Adipocyte (in vitro differentiated cells): ENCODE measurements at regions not wholly inside any gene's neighbourhood (a gene's known extent, or its start where the extent isn't known, plus 50 kb on each side); places are given as distances from the start of the nearest gene placed in this dataset.

ENCODE experiments used
- DNase-seq: peaks from one replicate; pipeline ENCODE4 v3.0.0-alpha.2; 2015; ENCODE audit warnings: low read depth
- H3K27me3 ChIP-seq: replicated peaks from 2 replicates; pipeline ENCODE4 v1.7.0; 2013; ENCODE audit warnings: mild to moderate bottlenecking, low read length, moderate library complexity; ENCODE audit not compliant: control insufficient read depth, insufficient read depth
- H3K36me3 ChIP-seq: 2 replicates; pipeline ENCODE4 v1.7.0; 2013; ENCODE audit warnings: low read length, mild to moderate bottlenecking, moderate library complexity; ENCODE audit not compliant: control insufficient read depth, insufficient read depth, severe bottlenecking
- H3K4me1 ChIP-seq: 2 replicates; pipeline ENCODE4 v1.7.0; 2013; ENCODE audit warnings: mild to moderate bottlenecking, low read length, moderate library complexity; ENCODE audit not compliant: control insufficient read depth, insufficient read depth
- H3K4me3 ChIP-seq: 2 replicates; pipeline ENCODE4 v1.7.0; 2013; ENCODE audit warnings: mild to moderate bottlenecking, low read length, moderate library complexity
- H3K9ac ChIP-seq: 2 replicates; pipeline ENCODE4 v1.7.0; 2013; ENCODE audit warnings: mild to moderate bottlenecking, low read length, moderate library complexity
- H3K9me3 ChIP-seq: 2 replicates; pipeline ENCODE4 v1.7.0; 2013; ENCODE audit warnings: mild to moderate bottlenecking, low read length, moderate library complexity; ENCODE audit not compliant: control insufficient read depth

DNA sequence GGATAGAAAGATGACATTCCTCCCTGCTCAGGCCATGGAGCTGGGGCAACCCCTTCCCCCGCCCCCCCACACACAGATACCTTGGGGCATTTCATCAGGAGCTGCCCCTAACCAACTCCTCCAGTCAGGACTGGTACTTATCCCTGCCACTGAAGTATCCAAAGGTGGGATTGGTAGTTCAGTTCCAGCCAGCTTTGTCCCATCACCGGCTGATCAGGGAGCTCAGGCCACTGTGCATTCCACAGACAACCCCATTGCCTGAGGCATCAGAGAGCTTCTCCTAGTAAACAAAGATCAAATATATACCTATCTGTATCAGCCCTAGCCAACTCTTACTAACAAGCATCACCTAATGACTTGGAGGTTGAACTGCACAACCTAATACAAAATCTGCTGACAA is 218.2 kb upstream of the FMR1 start:
- H3K9ac ChIP-seq = no peak overlapping the region
- DNase-seq = no peak

DNA sequence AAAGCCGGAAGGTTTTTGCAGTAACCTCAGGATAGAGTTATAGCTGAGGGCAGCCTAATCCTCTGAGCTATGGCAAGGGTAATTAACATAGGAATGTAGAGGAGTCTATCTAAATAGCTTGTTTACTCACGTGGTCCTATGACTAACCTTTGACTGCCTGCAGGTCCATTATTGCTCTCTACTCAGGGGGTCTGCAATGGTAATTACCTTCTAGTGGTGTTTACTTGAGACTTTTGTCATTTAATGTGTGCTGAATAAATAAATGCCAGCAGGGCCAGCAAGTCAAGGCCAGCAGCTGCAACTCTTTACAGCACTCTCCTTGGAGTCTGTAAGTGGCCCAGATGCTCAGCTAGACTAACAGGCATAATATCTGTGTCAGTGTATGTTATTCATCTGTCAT is 212.7 kb upstream of the FMR1 start:
- Histone ChIP-seq H3K9ac (no peak overlapping the region), H3K9me3 (peaks cover 13% of the 10 kb centered on the region), H3K36me3 (no peaks in the 10 kb centered on the region), H3K4me1 (no peaks in the 10 kb centered on the region), H3K4me3 (no peak overlapping the region), H3K27me3 (no peaks in the 10 kb centered on the region)
- no peak for DNase-seq

More for the DNA sequence above, 218.2 kb upstream of the FMR1 start:
- Histone ChIP-seq H3K27me3 (no peaks in the 10 kb centered on the region), H3K9me3 (peaks cover 15% of the 10 kb centered on the region), H3K4me1 (no peaks in the 10 kb centered on the region), H3K4me3 (no peak overlapping the region), H3K36me3 (no peaks in the 10 kb centered on the region)

DNA sequence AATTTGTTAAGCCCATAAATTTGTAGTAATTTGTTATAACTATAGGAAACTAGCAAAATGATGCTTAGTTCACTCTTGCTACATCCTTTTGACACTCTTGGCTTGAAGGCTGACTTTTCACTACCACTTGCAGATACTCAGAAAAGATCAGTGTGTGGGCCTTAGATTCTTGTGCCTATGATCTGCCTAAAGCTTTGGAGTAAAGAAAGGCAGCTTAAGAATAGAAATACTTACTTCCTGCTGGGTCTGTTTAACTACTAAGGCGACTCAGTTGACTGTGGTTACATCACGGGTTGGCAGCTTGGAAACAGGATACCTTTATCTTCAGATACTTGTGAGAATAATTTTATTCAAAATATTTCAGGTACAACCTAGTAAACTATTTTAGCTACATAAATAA is 201.4 kb upstream of the FMR1 start:
- no peaks in the 10 kb centered on the region for H3K27me3 ChIP-seq
- H3K9me3 ChIP-seq = no peaks in the 10 kb centered on the region
- H3K4me1 ChIP-seq = no peaks in the 10 kb centered on the region
- H3K36me3 ChIP-seq = no peaks in the 10 kb centered on the region
- H3K4me3 ChIP-seq = no peak overlapping the region
- DNase-seq = no peak
- no peak overlapping the region for H3K9ac ChIP-seq

DNA sequence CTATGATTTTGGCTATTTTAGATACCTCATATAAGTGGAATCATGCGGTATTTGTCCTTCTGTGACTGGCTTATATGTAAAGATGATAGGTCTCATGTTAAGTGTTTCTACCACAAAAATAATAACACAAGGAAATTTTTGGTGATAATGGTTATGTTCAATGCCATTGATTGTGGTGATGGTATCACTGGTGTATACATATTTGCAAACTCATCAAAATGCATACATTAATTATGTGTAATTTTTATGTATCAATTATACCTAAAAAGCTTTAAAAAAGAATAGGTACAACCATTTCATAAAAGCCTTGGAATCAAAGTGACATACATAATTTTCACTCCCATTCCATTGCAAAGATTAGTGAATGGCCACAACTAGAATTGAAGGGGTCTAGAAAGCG is 178.3 kb upstream of the FMR1 start:
- H3K27me3 ChIP-seq = no peaks in the 10 kb centered on the region
- H3K4me1 ChIP-seq = no peaks in the 10 kb centered on the region
- DNase-seq = no peak
- peaks cover 2% of the 10 kb centered on the region for H3K9me3 ChIP-seq
- H3K36me3 ChIP-seq = no peaks in the 10 kb centered on the region
- H3K9ac ChIP-seq = no peak overlapping the region
- no peak overlapping the region for H3K4me3 ChIP-seq

DNA sequence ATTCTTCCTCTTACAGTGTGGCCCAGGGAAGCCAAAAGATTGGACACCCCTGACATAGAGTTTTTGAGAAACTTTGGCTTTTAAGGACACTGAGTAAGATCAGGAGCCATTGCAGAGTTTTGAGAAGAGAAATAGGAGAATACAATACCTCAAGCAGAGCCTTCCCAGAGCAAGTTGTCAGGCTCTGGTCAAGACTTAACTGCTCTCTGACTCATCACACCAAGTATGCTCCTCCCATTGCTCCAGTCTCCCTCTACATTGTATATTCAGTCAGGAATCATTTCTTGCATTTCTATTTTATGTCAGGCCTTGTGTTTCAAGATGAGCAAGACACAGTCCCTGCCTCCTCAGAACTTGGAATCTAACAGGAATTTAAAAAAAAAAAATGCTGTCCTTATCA is 176.4 kb upstream of the FMR1 start:
- no peak overlapping the region for H3K9ac ChIP-seq
- H3K36me3 ChIP-seq = no peaks in the 10 kb centered on the region
- peaks cover 2% of the 10 kb centered on the region for H3K9me3 ChIP-seq
- no peaks in the 10 kb centered on the region for H3K4me1 ChIP-seq
- H3K4me3 ChIP-seq = no peak overlapping the region
- H3K27me3 ChIP-seq = no peaks in the 10 kb centered on the region
- no peak for DNase-seq

DNA sequence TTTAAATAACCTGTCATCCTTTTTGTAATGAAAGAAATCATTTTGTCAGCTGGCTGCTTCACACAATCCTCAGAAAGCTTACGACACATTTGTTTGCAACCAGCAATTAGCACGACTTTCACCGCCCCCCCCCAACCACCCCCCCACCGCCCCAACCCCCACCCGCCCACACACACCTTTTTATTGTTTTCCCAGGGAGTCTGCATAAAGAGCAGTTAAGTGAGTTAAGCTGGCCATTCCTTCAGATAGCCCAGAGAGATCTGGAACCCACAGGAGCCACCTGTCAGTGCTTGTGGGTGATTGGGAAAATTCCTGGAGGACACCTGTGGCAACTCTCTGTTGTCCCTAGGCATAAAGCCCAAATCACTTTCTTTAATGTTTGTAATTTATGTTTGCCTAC is 175.7 kb upstream of the FMR1 start:
- DNase-seq = no peak
- Histone ChIP-seq H3K4me3 (no peak overlapping the region), H3K9ac (no peak overlapping the region), H3K27me3 (no peaks in the 10 kb centered on the region), H3K9me3 (peaks cover 2% of the 10 kb centered on the region), H3K4me1 (no peaks in the 10 kb centered on the region), H3K36me3 (no peaks in the 10 kb centered on the region)

DNA sequence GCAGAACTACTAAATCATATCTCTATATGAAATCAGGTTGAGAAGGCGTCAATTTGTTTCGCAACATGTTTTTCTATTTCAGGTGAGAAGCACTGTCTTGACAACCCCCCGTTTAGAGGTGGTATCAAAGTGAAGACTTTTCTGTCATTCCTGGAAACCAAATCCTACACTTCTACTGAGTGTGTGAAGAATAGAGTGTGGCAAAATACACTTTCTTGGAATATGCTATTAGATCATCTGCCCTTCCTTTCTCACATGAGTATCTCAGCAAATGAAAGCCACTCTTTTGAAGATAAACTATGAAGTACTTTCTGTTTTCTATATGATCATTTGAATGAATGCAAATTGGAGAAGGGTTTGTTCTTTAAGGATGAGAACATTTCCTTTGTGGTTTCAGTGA is 174.0 kb upstream of the FMR1 start:
- no peak for DNase-seq
- H3K9ac ChIP-seq = no peak overlapping the region
- no peaks in the 10 kb centered on the region for H3K4me1 ChIP-seq
- no peaks in the 10 kb centered on the region for H3K27me3 ChIP-seq
- no peaks in the 10 kb centered on the region for H3K9me3 ChIP-seq
- no peaks in the 10 kb centered on the region for H3K36me3 ChIP-seq
- H3K4me3 ChIP-seq = no peak overlapping the region

DNA sequence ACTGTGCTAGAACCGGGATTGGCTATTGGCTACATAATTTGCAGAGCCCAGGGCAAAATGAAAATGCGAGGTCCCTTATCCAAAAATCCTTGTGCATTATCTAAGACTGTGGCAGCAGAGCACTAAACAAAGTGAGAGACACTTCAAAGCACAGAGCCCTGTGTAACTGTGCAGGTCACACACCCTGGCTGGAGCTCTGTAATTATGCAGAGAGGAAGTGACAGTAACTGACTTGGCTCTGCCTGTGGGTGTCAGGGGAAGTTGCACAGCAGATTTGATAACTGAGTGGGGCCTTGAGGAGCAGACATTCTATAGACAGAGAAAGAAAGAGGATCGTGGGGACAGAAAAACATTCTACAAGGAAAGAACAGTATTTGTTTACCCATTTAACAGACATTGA is 173.5 kb upstream of the FMR1 start:
- no peaks in the 10 kb centered on the region for H3K4me1 ChIP-seq
- no peak for DNase-seq
- H3K27me3 ChIP-seq = no peaks in the 10 kb centered on the region

DNA sequence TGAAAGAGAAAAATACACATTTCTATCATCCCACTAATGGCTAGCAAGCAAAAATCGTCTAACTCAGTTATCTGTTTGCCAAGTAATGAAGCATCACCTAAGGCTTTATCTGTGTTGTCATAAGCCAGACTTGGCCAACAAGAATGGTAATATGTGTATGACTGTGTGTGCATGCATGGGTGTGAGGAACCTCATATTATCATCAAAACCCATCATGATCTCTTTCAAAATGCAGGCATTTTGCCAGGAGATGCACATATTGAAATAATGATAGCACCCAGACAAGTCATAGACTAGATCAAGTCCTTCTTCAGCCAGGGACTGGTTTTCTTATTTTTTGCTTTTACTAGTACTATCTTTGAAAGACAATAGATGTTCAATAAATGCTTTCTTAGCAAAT is 172.5 kb upstream of the FMR1 start:
- H3K9ac ChIP-seq = no peak overlapping the region
- no peaks in the 10 kb centered on the region for H3K36me3 ChIP-seq
- H3K27me3 ChIP-seq = no peaks in the 10 kb centered on the region
- no peaks in the 10 kb centered on the region for H3K4me1 ChIP-seq
- H3K4me3 ChIP-seq = no peak overlapping the region
- no peak for DNase-seq
- no peaks in the 10 kb centered on the region for H3K9me3 ChIP-seq

More for the DNA sequence above, 173.5 kb upstream of the FMR1 start:
- H3K36me3 ChIP-seq = no peaks in the 10 kb centered on the region
- no peaks in the 10 kb centered on the region for H3K9me3 ChIP-seq
- H3K4me3 ChIP-seq = no peak overlapping the region
- H3K9ac ChIP-seq = no peak overlapping the region

DNA sequence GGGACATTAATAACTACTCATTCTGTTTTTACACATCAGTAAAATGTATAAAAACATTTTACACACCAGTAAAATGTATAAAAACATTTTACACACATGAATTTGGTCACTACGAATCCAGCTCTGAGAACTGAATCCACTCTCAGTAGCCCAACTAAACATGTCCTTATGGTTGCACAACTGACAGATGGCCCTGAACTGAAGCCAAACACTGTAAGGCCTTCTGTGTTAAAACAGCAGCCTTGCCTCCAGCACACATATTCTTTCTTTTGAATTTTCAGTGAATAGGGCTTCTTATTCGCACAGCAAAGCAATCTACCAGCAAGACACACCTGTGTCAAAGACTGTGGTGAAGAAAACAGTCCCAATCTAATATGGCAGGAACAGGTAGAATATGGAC is 169.9 kb upstream of the FMR1 start:
- H3K9ac ChIP-seq = no peak overlapping the region
- no peak overlapping the region for H3K4me3 ChIP-seq
- no peak for DNase-seq
- H3K4me1 ChIP-seq = no peaks in the 10 kb centered on the region
- H3K9me3 ChIP-seq = no peaks in the 10 kb centered on the region
- no peaks in the 10 kb centered on the region for H3K36me3 ChIP-seq
- no peaks in the 10 kb centered on the region for H3K27me3 ChIP-seq

DNA sequence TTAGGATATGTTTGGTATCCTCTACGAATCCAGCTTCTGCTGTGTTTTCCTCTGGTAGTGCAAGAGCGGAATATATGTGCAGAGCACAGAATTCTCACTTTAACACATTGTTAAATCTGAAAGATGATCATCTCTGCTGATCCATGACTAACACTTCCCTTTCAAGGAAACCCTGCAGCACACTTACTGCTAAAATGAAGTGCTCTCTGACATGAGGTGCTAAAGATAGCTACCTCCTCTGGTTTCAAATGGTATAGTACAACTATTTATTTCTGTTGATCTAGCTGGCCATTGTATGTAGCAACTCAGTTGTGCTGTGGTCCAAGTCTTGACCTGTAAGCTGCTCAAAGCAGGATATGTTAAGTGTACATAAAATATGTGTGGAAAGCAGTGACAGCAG is 162.4 kb upstream of the FMR1 start:
- no peaks in the 10 kb centered on the region for H3K9me3 ChIP-seq
- no peak overlapping the region for H3K9ac ChIP-seq
- no peaks in the 10 kb centered on the region for H3K36me3 ChIP-seq
- H3K4me1 ChIP-seq = no peaks in the 10 kb centered on the region
- H3K27me3 ChIP-seq = peaks cover 3% of the 10 kb centered on the region
- DNase-seq = no peak
- no peak overlapping the region for H3K4me3 ChIP-seq

DNA sequence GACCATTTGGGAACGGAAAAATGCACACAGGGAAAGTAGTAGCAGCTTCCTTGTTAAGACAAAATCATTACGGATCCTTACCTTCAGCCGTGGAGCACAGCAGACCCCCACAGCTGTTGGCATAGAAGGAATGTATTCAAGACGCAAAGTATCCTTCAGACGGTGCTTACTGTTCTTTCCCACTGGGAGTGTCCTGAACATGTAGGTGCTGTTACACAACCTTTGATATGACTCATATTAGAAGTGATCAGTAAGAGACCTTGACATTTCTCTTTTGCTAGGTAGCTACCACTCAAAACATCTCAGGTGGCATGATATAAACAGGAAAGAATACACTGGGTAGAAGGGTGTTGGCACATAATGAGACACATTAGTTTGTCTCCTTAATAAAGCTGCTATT is 154.0 kb upstream of the FMR1 start:
- Histone ChIP-seq H3K9me3 (no peaks in the 10 kb centered on the region), H3K9ac (no peak overlapping the region), H3K27me3 (no peaks in the 10 kb centered on the region), H3K4me1 (no peaks in the 10 kb centered on the region), H3K4me3 (no peak overlapping the region), H3K36me3 (no peaks in the 10 kb centered on the region)
- DNase-seq = no peak
